ENCODE measurements at regions not wholly inside any gene's neighbourhood (a gene's known extent, or its start where the extent isn't known, plus 50 kb on each side); places are given as distances from the start of the nearest gene placed in this dataset.
"Not testable (repeated sequence)": the region's sequence is repeated elsewhere in the genome, so short reads cannot be mapped to it uniquely, and the experiment has no call there.

GRCh38 chrX:22536746-22537304 lies 264.1 kb downstream of the CBLL2 start:
- no peak for DNase-seq

GRCh38 chrX:22538580-22538979 lies 265.9 kb downstream of the CBLL2 start:
- DNase-seq, result no peak

- no peak for DNase-seq
Observed at GRCh38 chrX:22541926-22542325, 269.2 kb downstream of the CBLL2 start.

GRCh38 chrX:22542641-22543040 lies 269.9 kb downstream of the CBLL2 start:
- DNase-seq, result no peak

- DNase-seq, result no peak
Observed at GRCh38 chrX:22559506-22559905, 286.8 kb downstream of the CBLL2 start.

GRCh38 chrX:22575161-22575845 lies 302.6 kb downstream of the CBLL2 start:
- no peak for DNase-seq

- DNase-seq, result no peak
Observed at GRCh38 chrX:22577181-22577580, 304.5 kb downstream of the CBLL2 start.

- DNase-seq, result no peak
Observed at GRCh38 chrX:22585831-22586230, 313.1 kb downstream of the CBLL2 start.

- DNase-seq, result no peak
Observed at GRCh38 chrX:22589845-22590244, 317.1 kb downstream of the CBLL2 start.

- no peak for DNase-seq
Observed at GRCh38 chrX:22594766-22595165, 322.1 kb downstream of the CBLL2 start.

- DNase-seq, result no peak
Observed at GRCh38 chrX:22603060-22603459, 330.3 kb downstream of the CBLL2 start.

GRCh38 chrX:22609452-22609851 lies 336.7 kb downstream of the CBLL2 start:
- DNase-seq, result not testable (repeated sequence)

- no peak for DNase-seq
Observed at GRCh38 chrX:22616867-22617266, 344.2 kb downstream of the CBLL2 start.

GRCh38 chrX:22627576-22627975 lies 354.9 kb downstream of the CBLL2 start:
- DNase-seq, result no peak

GRCh38 chrX:22628275-22628674 lies 355.6 kb downstream of the CBLL2 start:
- DNase-seq, result no peak

- DNase-seq, result no peak
Observed at GRCh38 chrX:22629105-22629725, 356.5 kb downstream of the CBLL2 start.

- DNase-seq, result no peak
Observed at GRCh38 chrX:22634083-22634482, 361.4 kb downstream of the CBLL2 start.

GRCh38 chrX:22634751-22635150 lies 362.0 kb downstream of the CBLL2 start:
- no peak for DNase-seq

- DNase-seq, result no peak
Observed at GRCh38 chrX:22648281-22648680, 351.5 kb upstream of the DDX53 start.

GRCh38 chrX:22650691-22651090 lies 349.1 kb upstream of the DDX53 start:
- no peak for DNase-seq

- no peak for DNase-seq
Observed at GRCh38 chrX:22652596-22652995, 347.2 kb upstream of the DDX53 start.

GRCh38 chrX:22660756-22661155 lies 339.0 kb upstream of the DDX53 start:
- DNase-seq, result no peak

GRCh38 chrX:22662776-22663175 lies 337.0 kb upstream of the DDX53 start:
- DNase-seq, result no peak

- DNase-seq, result no peak
Observed at GRCh38 chrX:22664826-22665225, 334.9 kb upstream of the DDX53 start.

All from right kidney (tissue), 1 donor.